SK-MEL-5 (cell line): ENCODE measurements at regions not wholly inside any gene's neighbourhood (a gene's known extent, or its start where the extent isn't known, plus 50 kb on each side); places are given as distances from the start of the nearest gene placed in this dataset.

Source experiments
- DNase-seq: peaks from one replicate; pipeline ENCODE4 v3.0.0-alpha.2; 2016; ENCODE audit warnings: low read depth, low spot score
- in situ Hi-C: cut with HindIII; loops from 2 replicates; pipeline ENCODE4 v1.10.0; 2016; ENCODE audit warnings: low sequenced_read_pairs, high pct_unique_total_duplicates, low pct_unique_long_range_greater_than_20kb

- in situ Hi-C loops = loop anchor here (10.0 kb wide), 1 partner anchor 178 kb away; the partner anchor contains the start of gene GASK1B
- DNase-seq = no peak
Measured at GRCh38 chr4:157996061-157997028, 176.5 kb downstream of the GASK1B start.

- in situ Hi-C loops = loop anchor here (10.0 kb wide), 1 partner anchor 180 kb away; the partner anchor contains the start of gene GASK1B
- DNase-seq = peak; percentile 56
Measured at GRCh38 chr4:157994863-157995262, 178.0 kb downstream of the GASK1B start.

- no peak for DNase-seq
- in situ Hi-C loops = loop anchor here (10.0 kb wide), 1 partner anchor 182 kb away; the partner anchor contains the start of gene GASK1B
Measured at GRCh38 chr4:157992948-157993839, 179.6 kb downstream of the GASK1B start.

- DNase-seq = peak; percentile 83
- in situ Hi-C loops = loop anchor here (10.0 kb wide), 1 partner anchor 183 kb away; the partner anchor contains the start of gene GASK1B
Measured at GRCh38 chr4:157992038-157992705, 180.7 kb downstream of the GASK1B start.

- in situ Hi-C loops = no loop called here
- no peak for DNase-seq
Measured at GRCh38 chr4:157988641-157989040, 184.2 kb downstream of the GASK1B start.

- no peak for DNase-seq
- in situ Hi-C loops = no loop called here
Measured at GRCh38 chr4:157984285-157984911, 188.4 kb downstream of the GASK1B start.

- in situ Hi-C loops = no loop called here
- no peak for DNase-seq
Measured at GRCh38 chr4:157983300-157983699, 189.5 kb downstream of the GASK1B start.

- no peak for DNase-seq
- in situ Hi-C loops = no loop called here
Measured at GRCh38 chr4:157980158-157980557, 192.7 kb downstream of the GASK1B start.

- DNase-seq = peak; percentile 83
- in situ Hi-C loops = no loop called here
Measured at GRCh38 chr4:157978680-157979361, 194.0 kb downstream of the GASK1B start.

- in situ Hi-C loops = no loop called here
- DNase-seq = no peak
Measured at GRCh38 chr4:157977086-157977485, 195.7 kb downstream of the GASK1B start.

- DNase-seq = no peak
- in situ Hi-C loops = no loop called here
Measured at GRCh38 chr4:157973297-157973696, 199.5 kb downstream of the GASK1B start.

- no peak for DNase-seq
- in situ Hi-C loops = no loop called here
Measured at GRCh38 chr4:157964463-157964862, 208.4 kb downstream of the GASK1B start.

GRCh38 chr4:157961229-157961990 is 211.4 kb downstream of the GASK1B start:
- in situ Hi-C loops = no loop called here
- no peak for DNase-seq

GRCh38 chr4:157957905-157958304 is 214.9 kb downstream of the GASK1B start:
- in situ Hi-C loops = no loop called here
- DNase-seq = no peak

GRCh38 chr4:157942017-157942416 is 230.8 kb downstream of the GASK1B start:
- DNase-seq = no peak
- in situ Hi-C loops = no loop called here

- DNase-seq = peak; percentile 30
- in situ Hi-C loops = no loop called here
Measured at GRCh38 chr4:157934151-157934550, 238.7 kb downstream of the GASK1B start.
